NCI-H2107 treated with DMSO at 0.1 percent for 48 hours (cell line): ENCODE measurements at regions not wholly inside any gene's neighbourhood (a gene's known extent, or its start where the extent isn't known, plus 50 kb on each side); places are given as distances from the start of the nearest gene placed in this dataset.

Source experiments
- DNase-seq: peaks from one replicate; lab custom pipeline; 2025; ENCODE audit not compliant: unreplicated experiment; lab: John Stamatoyannopoulos, UW

DNA sequence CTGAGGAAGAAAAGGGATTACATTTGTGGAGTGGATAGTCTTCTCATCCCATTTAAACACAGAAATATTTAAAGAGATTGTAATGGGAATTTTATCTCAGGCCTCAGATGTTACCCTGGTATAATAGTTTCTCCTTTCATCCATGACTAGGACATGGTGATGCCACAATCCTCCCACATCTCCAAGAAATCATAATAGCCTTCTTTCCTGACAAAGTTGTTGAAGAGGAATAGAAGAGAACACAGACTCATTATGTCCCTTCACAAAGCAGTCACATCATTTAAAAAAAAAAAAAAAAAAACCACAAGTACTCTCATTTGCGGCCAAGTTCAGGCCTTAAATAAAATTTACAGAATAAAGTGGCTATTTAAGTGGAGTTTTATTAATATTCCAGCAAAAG is 359.6 kb downstream of the DEPDC1B start:
- DNase-seq = no peak

DNA sequence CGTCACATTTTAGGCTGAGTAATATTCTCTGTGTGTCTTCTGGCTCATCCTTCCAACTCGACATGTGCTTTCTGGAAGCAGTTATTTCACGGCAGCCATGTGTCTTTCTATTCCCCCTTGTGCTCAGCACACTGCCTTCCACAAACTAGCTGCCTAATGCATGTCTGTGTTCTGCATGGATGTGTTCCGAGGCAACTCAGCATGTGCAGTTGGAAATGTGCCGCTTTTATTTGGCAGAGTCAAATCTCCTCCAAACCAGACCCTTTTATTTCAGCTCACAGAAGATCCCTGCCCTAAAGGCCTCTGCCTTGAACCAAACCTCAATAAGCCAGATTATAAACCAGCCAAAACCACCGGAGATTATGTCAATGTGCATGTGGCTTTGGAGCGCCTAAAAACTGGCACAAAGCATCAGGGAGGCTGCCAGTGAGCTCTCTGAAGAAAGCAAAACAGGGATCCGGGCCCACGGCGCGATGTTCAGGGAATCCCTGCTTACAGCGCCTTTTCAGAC is 360.2 kb downstream of the DEPDC1B start:
- DNase-seq = no peak

DNA sequence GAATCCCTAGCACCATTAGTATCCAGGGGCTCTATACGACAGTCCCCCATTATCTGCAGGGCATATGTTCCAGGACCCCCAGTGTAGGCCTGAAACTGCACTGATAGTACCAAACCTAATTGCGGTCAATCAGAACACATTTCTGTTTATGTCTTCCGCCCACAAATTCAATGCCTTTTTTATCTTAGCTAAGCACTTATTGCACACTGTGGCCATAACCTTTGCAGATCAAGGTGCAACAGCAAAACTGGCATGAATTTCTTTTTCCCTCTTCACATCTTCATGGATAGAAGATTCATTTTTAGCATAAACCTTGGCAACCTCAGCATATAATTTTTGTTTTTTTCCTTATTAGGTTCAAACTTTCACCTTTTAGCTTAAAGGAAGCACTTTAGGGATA is 361.1 kb downstream of the DEPDC1B start:
- no peak for DNase-seq

DNA sequence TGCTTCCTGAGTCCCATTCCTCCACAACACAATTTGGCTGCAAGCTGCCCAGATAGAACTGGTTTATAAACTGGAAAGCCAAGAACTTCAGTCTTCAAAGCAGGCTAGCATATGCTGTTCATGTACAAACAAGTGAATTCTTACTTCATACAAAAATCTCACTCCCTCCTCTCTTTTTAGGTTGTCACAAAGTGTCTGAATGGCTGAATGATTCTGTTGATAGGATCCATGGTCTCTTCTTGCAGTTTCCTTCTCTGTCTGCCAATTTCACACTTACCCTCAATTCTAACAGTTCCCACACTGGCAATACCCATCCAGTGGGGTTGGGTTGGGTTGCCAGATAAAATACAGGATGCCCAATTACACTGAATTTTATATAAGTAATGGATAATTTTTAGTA is 363.5 kb downstream of the DEPDC1B start:
- no peak for DNase-seq

DNA sequence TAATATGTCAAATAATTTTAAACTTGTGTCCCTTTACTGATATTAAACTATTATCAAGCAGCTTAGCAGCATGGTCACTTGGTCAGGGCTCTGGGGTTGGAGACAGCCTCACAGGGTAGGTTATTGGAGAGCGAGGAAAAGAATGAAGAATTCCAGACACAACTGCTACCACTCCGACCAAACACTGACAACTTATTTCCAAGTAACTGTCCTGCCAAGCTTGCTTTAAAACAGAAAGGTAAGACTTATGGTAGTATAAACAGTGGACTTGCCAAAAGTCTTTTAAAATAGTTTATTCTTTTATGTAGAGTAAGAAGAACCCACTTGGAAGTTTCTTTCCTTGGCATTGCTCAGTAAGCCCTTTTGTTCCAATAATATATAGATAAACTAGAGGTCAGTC is 364.1 kb downstream of the DEPDC1B start:
- DNase-seq = no peak

DNA sequence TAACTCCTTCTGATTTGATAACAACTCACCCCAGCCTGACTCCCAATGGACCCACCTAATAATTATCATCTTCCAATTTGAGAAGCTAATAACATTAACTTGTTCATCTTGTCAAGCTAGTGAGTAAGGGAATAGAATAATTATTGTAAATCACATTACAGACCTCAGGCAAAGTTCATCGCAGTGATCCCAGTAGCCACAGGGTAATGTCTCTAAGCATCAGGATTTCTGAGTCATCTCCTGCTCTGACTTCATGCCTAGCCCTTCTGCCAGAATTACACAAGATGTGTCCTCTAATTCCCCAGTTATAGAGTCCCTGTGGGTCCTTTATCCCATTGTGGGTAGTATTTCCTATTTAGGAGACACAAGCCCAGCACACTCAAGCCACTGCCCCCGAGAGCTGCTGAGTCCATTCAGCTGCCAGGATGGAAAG is 365.7 kb downstream of the DEPDC1B start:
- DNase-seq = no peak

DNA sequence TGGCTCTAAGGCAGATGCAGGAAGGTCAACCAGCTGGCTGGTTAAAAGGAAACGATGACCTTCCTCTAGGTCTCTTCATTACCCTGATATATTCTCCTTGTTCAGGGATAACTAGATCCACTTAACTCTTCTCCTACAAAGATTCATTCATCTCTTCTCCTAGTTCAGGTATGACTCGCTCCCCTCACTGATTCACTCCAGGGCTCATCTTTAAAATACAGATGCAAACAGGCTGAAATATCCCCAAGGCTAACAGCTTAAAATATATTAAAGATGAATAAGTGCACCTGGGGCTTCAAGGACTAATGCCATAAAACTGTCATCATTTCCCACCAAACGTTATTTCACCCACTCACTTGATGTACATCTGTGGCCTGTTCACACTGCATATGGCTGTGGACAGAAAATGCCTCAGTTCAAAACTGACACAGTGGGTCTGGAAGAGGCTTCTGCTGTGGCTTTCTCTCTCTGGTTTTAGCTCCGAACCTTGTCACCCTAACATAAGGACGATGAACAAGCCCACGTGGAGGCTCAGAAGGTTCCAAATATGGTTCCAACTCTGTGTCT is 366.9 kb downstream of the DEPDC1B start:
- DNase-seq = no peak

DNA sequence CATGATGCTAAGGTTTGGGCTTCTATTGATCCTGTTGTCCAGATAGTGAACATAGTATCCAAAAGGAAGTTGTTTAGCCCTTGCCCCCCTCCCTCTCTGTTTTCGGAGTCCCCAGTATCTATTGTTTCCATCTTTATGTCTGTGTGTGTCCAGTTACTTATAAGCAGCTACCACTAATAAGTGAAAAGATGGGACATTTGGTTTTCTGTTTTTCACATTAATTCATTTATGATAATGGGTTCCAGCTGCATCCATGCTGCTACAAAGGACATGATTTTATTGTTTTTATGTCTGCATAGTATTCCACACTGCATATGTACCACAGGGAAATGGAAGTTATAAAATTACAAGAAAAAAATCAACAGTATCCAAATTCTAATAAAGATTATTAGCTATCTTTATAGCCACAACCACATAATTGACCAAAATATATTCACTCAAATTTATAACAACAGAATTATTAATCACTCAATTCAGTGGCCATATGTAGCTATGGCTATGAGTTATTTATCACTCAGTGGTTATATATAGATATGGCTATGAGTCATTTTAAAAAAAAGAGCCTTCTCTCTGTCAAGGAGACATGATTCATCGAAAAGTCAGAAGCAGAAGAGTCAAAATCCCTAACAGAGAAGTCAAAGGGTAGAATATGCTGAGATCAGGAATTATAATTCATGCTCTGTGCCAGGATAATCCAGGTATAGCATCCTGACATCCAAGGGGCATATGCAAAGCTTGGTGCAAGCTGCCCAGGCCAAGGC is 367.5 kb downstream of the DEPDC1B start:
- DNase-seq = no peak

DNA sequence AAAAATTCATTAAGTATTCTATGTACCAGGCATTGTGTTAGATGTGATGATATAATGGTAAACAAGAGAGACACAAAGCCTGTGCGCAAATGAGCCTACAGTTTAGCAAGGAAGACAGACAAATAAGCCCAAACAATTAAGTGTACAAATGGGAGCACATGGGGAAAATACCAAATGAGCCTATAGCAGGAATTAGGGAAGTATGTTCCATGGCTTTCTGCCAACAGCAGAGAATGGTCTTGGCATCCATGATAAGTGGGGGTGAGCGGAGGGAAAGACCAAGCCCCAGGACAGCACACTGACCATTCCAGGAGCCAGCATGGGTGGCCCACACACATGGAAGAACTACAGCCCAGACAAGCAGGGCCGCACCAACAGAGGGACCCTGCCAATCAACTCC is 369.7 kb downstream of the DEPDC1B start:
- DNase-seq = no peak

DNA sequence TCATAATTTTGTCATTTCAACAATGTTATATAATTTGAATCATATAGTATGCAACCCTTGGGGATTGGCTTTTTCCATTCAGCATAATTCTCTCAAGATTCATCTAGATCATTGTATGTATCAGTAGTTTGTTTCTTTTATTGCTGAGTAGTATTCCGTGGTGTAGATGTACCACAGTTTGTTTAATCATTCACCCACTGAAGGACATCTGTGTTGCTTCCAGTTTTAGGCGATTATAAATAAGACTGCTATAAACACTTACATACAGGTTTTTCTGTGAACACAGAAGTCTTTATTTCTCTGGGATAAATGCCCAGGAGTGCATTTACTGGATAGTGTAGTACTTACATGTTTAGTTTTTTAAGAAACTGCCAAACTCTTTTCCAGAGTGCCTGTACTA is 374.1 kb downstream of the DEPDC1B start:
- no peak for DNase-seq

DNA sequence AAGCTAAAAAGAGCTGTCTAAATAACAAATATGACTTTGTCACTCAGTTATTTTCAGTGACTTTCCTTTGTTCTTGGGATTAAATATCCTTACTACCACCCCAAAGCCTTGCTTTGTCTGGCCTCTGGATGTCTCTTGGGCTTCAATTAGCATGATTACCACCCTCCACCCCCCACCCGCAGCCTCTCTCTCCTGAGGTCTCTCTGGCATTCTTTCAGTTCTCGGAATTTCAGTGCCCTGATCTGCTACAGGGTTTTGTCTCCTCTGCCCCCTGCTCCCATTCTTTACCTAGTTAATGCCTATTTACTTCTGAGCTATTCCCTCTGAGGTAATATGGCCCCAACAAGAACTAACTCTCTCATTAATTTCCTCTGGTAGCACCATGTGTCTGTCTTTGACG is 376.4 kb downstream of the DEPDC1B start:
- DNase-seq = no peak

DNA sequence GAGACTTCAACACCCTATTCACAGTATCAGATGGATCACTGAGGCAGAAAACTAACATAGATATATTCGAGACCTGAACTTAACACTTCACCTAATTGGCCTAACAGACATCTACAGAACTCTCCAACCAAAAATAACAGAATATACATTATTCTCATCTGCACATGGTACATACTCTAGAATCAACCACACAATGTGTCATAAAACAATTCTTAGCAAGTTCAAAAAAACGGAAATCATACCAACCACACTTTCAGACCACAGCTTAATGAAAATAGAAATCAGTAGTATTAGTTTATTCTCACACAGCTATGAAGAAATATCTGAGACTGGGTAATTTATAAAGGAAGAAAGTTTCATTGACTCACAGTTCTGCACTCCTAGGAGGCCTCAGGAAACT is 387.9 kb downstream of the DEPDC1B start:
- DNase-seq = no peak

DNA sequence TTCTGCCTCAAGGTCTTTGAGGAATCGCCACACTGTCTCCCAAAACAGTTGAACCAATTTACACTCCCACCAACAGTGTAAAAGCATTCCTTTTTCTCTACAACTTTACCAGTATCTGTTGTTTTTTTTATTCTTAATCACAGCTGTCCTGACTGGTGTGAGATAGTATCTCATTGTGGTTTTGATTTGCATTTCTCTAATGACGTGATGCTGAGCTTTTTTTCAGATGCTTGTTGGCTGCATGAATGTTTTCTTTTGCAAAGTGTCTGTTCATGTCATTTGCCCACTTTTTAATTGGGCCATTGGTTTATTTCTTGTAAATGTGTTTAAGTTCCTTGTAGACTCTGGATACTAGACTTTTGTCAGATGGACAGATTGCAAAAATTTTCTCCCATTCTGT is 400.0 kb downstream of the DEPDC1B start:
- no peak for DNase-seq

DNA sequence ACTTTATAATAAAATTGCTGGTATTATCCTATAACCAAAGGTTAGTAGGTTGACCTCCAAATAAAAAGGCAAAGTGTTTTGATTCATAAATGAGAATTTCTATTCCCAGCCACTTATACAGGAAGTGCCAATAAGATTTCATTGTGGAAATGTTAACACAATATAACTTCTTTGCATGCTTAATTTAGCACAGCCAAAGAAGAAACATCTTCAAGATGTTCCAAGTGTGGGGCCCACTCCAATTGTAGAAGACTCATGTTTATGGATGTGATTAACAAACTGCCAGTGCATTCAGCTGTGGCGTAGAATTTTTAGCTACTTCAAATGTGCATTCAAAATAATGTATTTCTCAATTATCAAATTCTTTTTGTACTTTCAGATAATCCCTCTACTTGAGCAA is 402.3 kb downstream of the DEPDC1B start:
- DNase-seq = no peak

DNA sequence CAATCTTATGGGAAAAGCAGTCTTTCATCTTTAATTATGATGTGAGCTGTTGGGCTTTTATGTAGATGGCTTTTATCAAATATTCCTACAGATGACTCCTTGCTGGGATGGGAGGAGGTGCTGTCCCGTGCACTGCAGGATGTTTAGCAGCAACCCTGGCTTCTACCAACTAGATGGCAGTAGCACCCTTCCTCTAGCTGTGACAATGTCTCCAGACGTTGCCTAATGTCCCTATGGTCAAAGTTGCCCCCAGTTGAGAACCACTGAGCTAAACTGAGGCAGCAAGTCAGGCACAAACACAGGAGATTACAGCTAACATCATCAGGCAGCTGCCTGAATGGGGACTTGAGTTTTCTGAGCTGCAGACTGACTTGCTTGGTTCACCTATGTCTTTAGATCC is 401.9 kb upstream of the PDE4D start:
- DNase-seq = no peak

DNA sequence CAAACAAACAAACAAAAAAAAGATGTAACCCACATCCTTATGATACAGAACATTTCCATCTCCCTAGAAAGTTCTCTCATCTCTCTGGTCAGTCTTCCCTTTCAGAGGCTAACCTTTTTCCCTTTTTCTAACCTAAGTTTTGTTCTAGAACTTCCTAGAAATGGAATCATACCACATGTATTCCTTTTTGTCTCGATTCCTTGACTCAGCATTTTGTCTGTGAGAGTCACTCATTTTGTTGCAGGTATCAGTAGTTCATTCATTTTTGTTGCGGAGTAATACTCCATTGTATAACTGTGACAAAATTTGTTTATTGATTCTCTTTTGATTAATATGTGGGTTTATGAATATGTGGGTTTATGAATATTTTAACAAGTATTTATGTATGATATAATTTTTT is 400.0 kb upstream of the PDE4D start:
- DNase-seq = no peak

DNA sequence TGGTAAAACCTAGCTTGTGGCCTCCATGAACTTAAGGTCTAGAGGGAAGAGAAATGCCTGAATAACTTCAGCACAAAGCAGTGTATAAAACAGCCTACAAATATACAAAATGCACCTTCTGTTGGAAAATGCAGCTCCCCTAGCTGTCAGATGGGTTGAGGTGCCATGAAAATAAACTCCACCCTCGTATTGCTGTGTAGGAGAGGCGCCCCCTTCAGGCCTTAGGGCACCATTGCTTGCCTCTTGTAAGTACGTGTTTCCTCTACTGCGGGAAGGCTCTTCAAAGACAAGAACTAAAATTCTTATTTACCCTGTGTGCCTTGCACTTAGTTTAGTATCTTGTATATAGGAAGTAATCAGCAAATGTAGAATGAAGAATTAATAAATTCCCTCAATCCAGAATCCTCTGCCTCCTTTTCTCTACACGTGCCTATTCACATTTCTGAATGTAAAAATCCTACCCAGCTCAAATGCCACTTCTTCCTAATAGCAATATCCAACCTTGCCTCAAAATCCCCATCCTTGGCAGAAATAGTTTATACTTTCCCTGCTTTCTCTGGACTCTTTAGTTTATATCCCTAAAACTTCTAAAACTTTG is 393.7 kb upstream of the PDE4D start:
- peak; percentile 2 for DNase-seq

DNA sequence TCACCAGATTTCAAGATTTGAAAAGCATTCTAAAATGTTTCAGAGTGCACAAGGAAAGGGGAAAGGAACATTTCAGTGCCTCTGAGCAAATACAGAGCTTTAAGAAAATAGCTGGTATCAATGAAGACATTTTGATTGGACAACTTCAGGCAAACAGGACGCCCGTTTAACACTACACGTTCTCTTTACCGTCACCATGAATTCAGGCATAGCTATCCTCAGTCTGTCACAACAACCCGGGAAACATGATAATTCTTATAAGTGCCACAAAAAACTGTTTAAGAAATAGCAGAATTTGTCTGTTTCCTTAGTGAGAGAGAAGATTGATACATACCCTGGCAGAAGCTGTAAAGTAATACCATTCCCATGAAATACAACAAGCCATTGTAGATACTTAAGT is 392.4 kb upstream of the PDE4D start:
- no peak for DNase-seq

DNA sequence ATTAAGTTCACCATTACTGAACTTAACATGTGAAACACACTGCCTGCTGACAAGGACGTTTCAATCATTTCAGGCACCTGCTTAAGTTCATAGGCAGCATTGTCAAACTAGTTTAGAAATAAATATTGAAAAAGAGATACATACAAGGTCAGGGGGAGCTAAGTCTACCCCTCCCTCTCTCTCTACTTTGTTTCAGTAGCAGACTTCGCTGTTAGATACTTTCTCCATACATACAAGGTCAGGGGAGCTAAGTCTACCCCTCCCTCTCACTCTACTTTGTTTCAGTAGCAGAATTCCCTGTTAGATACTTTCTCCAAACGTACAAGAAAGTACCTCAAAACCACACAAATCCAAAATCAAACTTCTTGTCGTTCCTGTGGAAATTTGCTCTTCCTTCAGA is 387.4 kb upstream of the PDE4D start:
- DNase-seq = no peak

DNA sequence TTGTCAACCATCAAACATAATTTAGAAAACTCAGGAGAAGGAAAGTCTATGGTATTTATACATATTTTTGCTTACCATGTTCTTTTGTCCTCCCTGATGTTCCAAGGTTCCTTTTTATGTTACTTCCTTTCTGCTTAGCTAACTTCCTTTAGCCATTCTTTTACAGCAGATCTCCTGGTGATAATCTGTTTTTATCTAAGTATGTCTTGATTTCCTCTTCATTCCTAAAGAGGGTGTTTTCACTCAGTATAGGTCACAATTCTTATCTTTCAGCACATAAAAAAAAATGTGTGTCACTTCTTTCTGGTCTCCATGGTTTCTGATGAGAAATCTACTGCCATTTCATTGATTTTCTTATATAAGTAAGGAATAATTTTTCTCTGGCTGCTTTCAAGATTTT is 384.4 kb upstream of the PDE4D start:
- no peak for DNase-seq

DNA sequence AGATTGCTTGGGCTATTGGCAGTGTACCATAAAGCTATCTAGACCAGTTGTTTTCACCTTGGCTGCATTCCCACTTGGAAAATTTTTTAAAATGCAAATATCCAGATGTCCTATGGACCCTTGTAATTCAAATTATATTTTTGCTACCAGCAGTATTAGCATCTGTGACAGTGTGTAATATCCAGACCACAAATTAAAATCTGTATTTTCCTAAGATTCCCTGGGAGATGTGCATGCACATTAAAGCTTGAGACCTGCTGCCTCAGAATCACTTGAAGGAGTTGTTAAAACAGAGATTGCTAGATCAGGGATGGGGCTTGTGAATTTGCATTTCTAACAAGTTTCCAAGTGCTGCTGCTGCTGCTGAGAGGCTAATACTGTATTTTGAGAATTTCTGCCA is 381.2 kb upstream of the PDE4D start:
- no peak for DNase-seq

DNA sequence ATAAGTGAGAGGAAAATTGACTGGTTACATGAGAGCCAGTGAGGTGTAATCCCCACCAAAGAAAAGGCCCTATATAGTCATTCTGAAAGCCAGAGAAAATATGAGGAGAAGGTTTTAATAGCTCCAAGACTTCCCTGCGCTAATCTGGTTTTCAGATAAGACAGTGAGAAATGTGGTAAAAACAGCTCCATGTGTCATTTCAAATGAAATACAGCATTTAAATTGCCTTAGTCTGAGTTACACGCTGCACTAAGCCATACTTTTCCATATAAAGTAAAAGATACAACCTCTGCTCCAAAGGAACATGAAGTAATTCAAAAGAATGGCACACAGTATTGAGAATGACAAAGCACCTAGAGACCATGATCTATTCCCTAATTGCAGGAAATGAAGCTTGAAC is 378.0 kb upstream of the PDE4D start:
- no peak for DNase-seq

DNA sequence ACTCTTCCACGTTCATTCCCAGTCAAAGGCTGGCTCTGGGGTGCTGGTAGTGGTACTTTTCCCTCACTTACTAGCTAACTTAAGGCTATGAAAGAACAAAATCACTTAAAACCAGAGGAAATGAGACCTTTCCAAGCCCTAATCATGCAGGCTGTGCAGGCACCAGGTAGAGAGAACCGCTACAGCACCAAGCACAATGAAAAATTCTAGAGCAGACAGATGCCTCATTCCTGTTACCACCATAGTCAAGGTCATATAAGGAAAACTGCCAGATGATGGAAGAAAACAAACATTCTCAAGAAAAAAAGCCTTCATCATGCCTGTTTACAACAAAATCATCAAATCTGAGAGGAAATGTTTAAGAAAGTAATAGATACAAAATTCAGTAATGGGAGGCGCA is 374.4 kb upstream of the PDE4D start:
- no peak for DNase-seq
